ENCODE measurements at regions not wholly inside any gene's neighbourhood (a gene's known extent, or its start where the extent isn't known, plus 50 kb on each side); places are given as distances from the start of the nearest gene placed in this dataset.
"Not testable (repeated sequence)": the region's sequence is repeated elsewhere in the genome, so short reads cannot be mapped to it uniquely, and the experiment has no call there.

GRCh38 chr11:83350187-83350586 is 64.0 kb upstream of the CCDC90B start:
- 40 to 100% (median 94%) methylated on average over 1 to 3 of the region's 3 CpGs; no CpG with 5 or more reads in 6 of the 10 experiments for WGBS, 10 experiments
- Histone ChIP-seq H3K27ac (no peak overlapping the region), H3K4me1 (replicated peaks in 1 of 2) (peaks cover 0 to 3% of the 10 kb centered on the region in 2 donors), H3K4me3 (no peak overlapping the region)
- no peak for ATAC-seq (replicated peaks in 6 of 8)
- in situ Hi-C loops (cut with MboI; ENCODE audit: low pct_unique_long_range_greater_than_20kb in 2 of 9, low sequenced_read_pairs in 9 of 9, unreplicated experiment in 9 of 9), result no loop called here

- ATAC-seq (replicated peaks in 6 of 8), result peak in 5 of 8 experiments; percentile 61 to 72 (median 67)
- H3K4me3 ChIP-seq, result no peak overlapping the region
- H3K27ac ChIP-seq, result no peak overlapping the region
- in situ Hi-C loops (cut with MboI; ENCODE audit: low pct_unique_long_range_greater_than_20kb in 2 of 9, low sequenced_read_pairs in 9 of 9, unreplicated experiment in 9 of 9), result no loop called here
- WGBS, 10 experiments, result 0 to 93% (median 64%) methylated on average over 1 to 8 of the region's 8 CpGs; no CpG with 5 or more reads in 1 of the 10 experiments
- H3K4me1 ChIP-seq (replicated peaks in 1 of 2), result peaks cover 0 to 3% of the 10 kb centered on the region in 2 donors
These were observed 63.1 kb upstream of the CCDC90B start for GRCh38 chr11:83349296-83349695.

- in situ Hi-C loops (cut with MboI; ENCODE audit: low pct_unique_long_range_greater_than_20kb in 2 of 9, low sequenced_read_pairs in 9 of 9, unreplicated experiment in 9 of 9); H3K4me1 ChIP-seq (replicated peaks in 1 of 2); H3K4me3 ChIP-seq; ATAC-seq (replicated peaks in 6 of 8); H3K27ac ChIP-seq: not testable (repeated sequence)
- 25 to 76% (median 58%) methylated on average over 2 to 10 of the region's 12 CpGs; no CpG with 5 or more reads in 5 of the 10 experiments for WGBS, 10 experiments
These were observed 60.5 kb upstream of the CCDC90B start for GRCh38 chr11:83346706-83347105.

GRCh38 chr11:83344521-83344920 is 58.4 kb upstream of the CCDC90B start:
- 42 to 94% (median 83%) methylated on average over 1 to 8 of the region's 9 CpGs; no CpG with 5 or more reads in 3 of the 10 experiments for WGBS, 10 experiments
- H3K4me3 ChIP-seq; in situ Hi-C loops (cut with MboI; ENCODE audit: low pct_unique_long_range_greater_than_20kb in 2 of 9, low sequenced_read_pairs in 9 of 9, unreplicated experiment in 9 of 9); ATAC-seq (replicated peaks in 6 of 8); H3K27ac ChIP-seq; H3K4me1 ChIP-seq (replicated peaks in 1 of 2): not testable (repeated sequence)

GRCh38 chr11:83336993-83337392 is 50.8 kb upstream of the CCDC90B start:
- H3K27ac ChIP-seq, result no peak overlapping the region
- in situ Hi-C loops (cut with MboI; ENCODE audit: low pct_unique_long_range_greater_than_20kb in 2 of 9, low sequenced_read_pairs in 9 of 9, unreplicated experiment in 9 of 9), result no loop called here
- peak in 1 of 8 experiments; percentile 47 for ATAC-seq (replicated peaks in 6 of 8)
- no peaks in the 10 kb centered on the region for H3K4me1 ChIP-seq (replicated peaks in 1 of 2)
- 17 to 83% methylated on average over 1 of the region's 1 CpG; no CpG with 5 or more reads in 8 of the 10 experiments for WGBS, 10 experiments
- no peak overlapping the region for H3K4me3 ChIP-seq

All from motor neuron (in vitro differentiated cells).